ENCODE measurements at regions not wholly inside any gene's neighbourhood (a gene's known extent, or its start where the extent isn't known, plus 50 kb on each side); places are given as distances from the start of the nearest gene placed in this dataset.

DNA sequence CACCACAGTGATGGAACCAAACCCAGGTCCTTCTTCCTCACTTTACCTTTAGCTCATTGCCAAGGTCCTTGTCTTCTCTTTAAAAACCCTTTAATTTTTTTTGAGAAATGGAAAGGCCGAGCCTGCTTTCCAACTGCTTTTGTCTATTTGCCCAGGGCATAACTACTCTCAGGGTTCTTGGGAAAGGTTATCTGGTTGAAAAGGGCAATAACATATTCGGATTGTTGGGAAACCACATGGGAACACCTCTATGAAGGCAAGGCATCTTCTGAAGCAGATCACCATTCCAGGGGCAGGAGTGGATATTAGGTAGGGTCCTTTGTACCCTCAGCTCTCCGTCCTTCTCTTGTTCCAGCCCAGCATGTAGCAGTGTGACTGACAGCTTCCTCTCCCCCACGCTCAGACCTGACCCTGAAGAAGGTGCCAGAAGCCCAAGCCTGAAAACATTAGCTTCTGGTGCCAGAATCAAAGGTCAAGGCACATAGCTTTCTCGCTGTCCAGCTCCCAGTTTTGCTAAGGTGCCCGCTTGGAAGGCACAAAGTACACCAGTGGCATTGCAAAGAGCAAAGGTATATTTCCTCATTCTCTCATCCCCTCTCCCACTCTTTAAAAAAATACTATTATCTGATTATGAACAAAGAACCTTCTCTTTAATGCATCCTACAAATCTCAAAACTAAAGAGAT lies 123.2 kb upstream of the LINC00305 start:
- TF ChIP-seq, protein P1, sequence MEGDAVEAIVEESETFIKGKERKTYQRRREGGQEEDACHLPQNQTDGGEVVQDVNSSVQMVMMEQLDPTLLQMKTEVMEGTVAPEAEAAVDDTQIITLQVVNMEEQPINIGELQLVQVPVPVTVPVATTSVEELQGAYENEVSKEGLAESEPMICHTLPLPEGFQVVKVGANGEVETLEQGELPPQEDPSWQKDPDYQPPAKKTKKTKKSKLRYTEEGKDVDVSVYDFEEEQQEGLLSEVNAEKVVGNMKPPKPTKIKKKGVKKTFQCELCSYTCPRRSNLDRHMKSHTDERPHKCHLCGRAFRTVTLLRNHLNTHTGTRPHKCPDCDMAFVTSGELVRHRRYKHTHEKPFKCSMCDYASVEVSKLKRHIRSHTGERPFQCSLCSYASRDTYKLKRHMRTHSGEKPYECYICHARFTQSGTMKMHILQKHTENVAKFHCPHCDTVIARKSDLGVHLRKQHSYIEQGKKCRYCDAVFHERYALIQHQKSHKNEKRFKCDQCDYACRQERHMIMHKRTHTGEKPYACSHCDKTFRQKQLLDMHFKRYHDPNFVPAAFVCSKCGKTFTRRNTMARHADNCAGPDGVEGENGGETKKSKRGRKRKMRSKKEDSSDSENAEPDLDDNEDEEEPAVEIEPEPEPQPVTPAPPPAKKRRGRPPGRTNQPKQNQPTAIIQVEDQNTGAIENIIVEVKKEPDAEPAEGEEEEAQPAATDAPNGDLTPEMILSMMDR (IDR thresholded peaks at IDR 0.05) = no peak
- TF ChIP-seq RCOR1 (IDR thresholded peaks at IDR 0.05; ENCODE audit: low read depth, low read length) = no peak
- TF ChIP-seq, protein P2, sequence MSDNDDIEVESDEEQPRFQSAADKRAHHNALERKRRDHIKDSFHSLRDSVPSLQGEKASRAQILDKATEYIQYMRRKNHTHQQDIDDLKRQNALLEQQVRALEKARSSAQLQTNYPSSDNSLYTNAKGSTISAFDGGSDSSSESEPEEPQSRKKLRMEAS (IDR thresholded peaks at IDR 0.05) = no peak
